Ishikawa (cell line): ENCODE measurements at regions not wholly inside any gene's neighbourhood (a gene's known extent, or its start where the extent isn't known, plus 50 kb on each side); places are given as distances from the start of the nearest gene placed in this dataset.

Source experiments
- CEBPB ChIP-seq: IDR thresholded peaks from 2 replicates; pipeline ENCODE4 v1.6.1; 2012
- CREB1 ChIP-seq: IDR thresholded peaks from 2 replicates; pipeline ENCODE4 v1.6.1; 2012; ENCODE audit warnings: low read depth
- EGR1 ChIP-seq: IDR thresholded peaks from 2 replicates; pipeline ENCODE4 v1.6.1; 2012
- EP300 ChIP-seq: IDR thresholded peaks from 2 replicates; pipeline ENCODE4 v1.6.1; 2012; ENCODE audit warnings: borderline replicate concordance
- FOXM1 ChIP-seq: IDR thresholded peaks from 2 replicates; pipeline ENCODE4 v1.6.1; 2012; ENCODE audit warnings: low read depth, borderline replicate concordance
- NFIC ChIP-seq: IDR thresholded peaks from 2 replicates; pipeline ENCODE4 v1.6.1; 2012
- RAD21 ChIP-seq: IDR thresholded peaks from 2 replicates; pipeline ENCODE4 v1.6.1; 2012; ENCODE audit warnings: low read depth
- TAF1 ChIP-seq: IDR thresholded peaks from 2 replicates; pipeline ENCODE4 v1.6.1; 2012; ENCODE audit warnings: low read depth, mild to moderate bottlenecking
- TCF12 ChIP-seq: IDR thresholded peaks from 2 replicates; pipeline ENCODE4 v1.6.1; 2012; ENCODE audit warnings: low read depth
- TEAD4 ChIP-seq: IDR thresholded peaks from 2 replicates; pipeline ENCODE4 v1.6.1; 2012
- YY1 ChIP-seq: IDR thresholded peaks from 2 replicates; pipeline ENCODE4 v1.6.1; 2012; ENCODE audit warnings: low read depth
- ZBTB7A ChIP-seq: IDR thresholded peaks from 2 replicates; pipeline ENCODE4 v1.6.1; 2012; ENCODE audit warnings: low read depth
- TF ChIP-seq, protein P1 (sequence below): IDR thresholded peaks from 2 replicates; pipeline ENCODE4 v1.6.1; 2012
- TF ChIP-seq, protein P2 (sequence below): IDR thresholded peaks from 2 replicates; pipeline ENCODE4 v1.6.1; 2012
- TF ChIP-seq, protein P3 (sequence below): IDR thresholded peaks from 2 replicates; pipeline ENCODE4 v1.6.1; 2012; ENCODE audit warnings: low read depth, mild to moderate bottlenecking

DNA sequence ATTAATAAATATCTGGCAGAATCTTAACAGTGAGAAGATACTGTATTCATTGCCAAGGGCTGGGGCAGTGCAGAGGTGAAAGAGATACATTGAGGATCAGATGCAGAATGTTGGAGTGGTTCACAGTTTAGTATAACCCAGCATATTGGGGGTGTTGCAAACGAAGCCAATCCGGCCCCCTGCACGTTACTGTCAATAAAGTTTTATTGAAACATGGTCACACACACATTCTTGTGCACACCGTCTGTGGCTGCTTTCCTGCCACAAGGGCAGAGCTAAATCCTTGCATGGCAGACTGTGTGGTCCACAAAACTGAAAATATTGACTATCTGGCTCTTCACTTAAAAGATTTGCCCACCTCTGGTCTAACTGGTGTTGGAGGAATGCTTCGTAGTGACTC is 119.7 kb downstream of the SHOX start:
- no peak for TF ChIP-seq RAD21

DNA sequence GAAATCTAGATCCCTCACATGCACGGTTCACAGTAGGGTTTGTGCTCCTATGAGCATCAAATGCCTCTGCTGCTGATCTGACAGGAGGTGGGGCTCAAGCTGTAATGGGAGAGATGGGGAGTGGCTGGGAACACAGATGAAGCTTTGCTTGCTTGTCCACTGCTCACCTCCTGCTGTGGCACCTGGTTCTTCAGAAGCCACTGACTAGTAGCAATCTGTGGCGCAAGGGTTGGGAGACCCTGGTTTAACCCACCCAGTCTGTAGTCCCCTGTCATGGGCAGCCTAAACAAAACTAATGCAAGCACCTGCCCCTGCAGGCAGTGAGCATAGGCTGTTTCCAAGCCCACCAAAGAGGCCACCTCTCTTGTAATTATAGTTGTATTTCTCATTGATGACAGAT is 116.6 kb downstream of the SHOX start:
- TF ChIP-seq EGR1 = no peak
- no peak for TF ChIP-seq EP300
- TF ChIP-seq, protein P1, sequence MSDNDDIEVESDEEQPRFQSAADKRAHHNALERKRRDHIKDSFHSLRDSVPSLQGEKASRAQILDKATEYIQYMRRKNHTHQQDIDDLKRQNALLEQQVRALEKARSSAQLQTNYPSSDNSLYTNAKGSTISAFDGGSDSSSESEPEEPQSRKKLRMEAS = no peak
- TF ChIP-seq TCF12 = no peak
- no peak for TF ChIP-seq FOXM1
- no peak for TF ChIP-seq CREB1
- TF ChIP-seq, protein P2, sequence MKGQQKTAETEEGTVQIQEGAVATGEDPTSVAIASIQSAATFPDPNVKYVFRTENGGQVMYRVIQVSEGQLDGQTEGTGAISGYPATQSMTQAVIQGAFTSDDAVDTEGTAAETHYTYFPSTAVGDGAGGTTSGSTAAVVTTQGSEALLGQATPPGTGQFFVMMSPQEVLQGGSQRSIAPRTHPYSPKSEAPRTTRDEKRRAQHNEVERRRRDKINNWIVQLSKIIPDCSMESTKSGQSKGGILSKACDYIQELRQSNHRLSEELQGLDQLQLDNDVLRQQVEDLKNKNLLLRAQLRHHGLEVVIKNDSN = no peak
- TF ChIP-seq, protein P3, sequence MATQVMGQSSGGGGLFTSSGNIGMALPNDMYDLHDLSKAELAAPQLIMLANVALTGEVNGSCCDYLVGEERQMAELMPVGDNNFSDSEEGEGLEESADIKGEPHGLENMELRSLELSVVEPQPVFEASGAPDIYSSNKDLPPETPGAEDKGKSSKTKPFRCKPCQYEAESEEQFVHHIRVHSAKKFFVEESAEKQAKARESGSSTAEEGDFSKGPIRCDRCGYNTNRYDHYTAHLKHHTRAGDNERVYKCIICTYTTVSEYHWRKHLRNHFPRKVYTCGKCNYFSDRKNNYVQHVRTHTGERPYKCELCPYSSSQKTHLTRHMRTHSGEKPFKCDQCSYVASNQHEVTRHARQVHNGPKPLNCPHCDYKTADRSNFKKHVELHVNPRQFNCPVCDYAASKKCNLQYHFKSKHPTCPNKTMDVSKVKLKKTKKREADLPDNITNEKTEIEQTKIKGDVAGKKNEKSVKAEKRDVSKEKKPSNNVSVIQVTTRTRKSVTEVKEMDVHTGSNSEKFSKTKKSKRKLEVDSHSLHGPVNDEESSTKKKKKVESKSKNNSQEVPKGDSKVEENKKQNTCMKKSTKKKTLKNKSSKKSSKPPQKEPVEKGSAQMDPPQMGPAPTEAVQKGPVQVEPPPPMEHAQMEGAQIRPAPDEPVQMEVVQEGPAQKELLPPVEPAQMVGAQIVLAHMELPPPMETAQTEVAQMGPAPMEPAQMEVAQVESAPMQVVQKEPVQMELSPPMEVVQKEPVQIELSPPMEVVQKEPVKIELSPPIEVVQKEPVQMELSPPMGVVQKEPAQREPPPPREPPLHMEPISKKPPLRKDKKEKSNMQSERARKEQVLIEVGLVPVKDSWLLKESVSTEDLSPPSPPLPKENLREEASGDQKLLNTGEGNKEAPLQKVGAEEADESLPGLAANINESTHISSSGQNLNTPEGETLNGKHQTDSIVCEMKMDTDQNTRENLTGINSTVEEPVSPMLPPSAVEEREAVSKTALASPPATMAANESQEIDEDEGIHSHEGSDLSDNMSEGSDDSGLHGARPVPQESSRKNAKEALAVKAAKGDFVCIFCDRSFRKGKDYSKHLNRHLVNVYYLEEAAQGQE = no peak
- TF ChIP-seq RAD21 = no peak
- TF ChIP-seq TEAD4 = no peak
- TF ChIP-seq YY1 = no peak
- no peak for TF ChIP-seq CEBPB
- TF ChIP-seq ZBTB7A = no peak
- TF ChIP-seq NFIC = no peak
- no peak for TF ChIP-seq TAF1

DNA sequence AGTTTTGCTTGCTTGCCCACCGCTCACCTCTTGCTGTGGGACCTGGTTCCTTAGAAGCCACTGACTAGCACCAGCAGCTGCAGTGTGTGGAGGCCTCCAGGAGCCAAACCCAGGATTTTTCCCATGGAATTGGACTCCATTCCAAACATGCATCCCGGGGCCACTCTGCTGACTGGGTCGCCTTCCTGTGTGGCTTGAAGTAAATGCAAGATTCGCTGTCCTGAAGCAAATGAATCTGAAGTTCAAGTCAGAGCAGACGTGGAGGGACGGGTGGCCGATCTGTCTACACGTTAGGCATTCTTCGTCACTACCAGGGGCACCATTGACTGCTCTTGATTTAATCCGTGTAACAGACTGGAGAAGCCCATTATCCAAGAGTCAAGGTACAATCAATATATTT is 109.0 kb downstream of the SHOX start:
- TF ChIP-seq TAF1 = no peak
- TF ChIP-seq CREB1 = no peak
- TF ChIP-seq RAD21 = no peak
- TF ChIP-seq, protein P1 = no peak
- TF ChIP-seq TCF12 = no peak
- no peak for TF ChIP-seq EGR1
- no peak for TF ChIP-seq ZBTB7A
- no peak for TF ChIP-seq EP300
- no peak for TF ChIP-seq FOXM1
- TF ChIP-seq TEAD4 = no peak
- TF ChIP-seq, protein P3 = no peak
- TF ChIP-seq, protein P2 = no peak

DNA sequence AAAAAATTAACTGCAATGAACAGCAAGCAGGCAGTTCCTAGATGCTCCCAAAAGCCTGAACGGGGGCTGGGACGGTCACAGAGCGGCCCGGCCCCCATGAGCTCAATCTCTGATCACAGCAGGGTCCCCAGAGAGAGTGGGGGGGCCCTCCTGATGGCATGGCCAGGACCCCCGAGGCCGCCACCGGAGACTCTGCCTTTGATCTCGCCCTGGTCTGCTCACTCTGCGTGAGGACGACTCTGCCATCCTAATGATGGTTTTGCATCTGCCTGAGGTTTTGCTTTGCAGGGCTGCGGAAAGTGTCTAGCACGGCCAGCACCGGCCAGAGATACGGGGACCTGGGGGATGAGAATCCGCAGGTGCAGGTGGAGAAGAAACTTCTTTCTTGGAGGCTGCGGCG is 103.8 kb downstream of the SHOX start:
- TF ChIP-seq EP300 = no peak
- TF ChIP-seq, protein P2 = no peak
- TF ChIP-seq CEBPB = no peak

DNA sequence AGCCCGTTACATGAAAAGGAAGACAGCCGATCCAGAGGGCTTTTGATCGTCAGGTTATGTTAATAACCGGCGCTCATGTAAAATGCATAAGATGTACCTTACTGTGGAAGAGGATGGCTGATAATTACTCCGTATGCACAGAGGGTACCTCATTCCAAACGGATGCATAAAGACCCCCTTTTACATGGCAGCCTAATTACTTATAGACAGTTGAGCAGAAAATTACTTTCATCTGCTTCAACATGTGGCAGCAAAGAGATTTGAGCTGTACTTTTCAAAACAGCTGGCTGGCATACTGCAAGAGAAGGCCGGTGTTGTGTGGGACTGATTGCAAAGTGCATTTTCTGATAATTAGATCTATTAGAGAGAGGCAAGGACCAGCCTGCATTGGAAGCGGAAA is 103.4 kb downstream of the SHOX start:
- TF ChIP-seq CREB1 (no peak), TAF1 (no peak), TCF12 (no peak), TEAD4 (no peak), RAD21 (no peak), NFIC (no peak), ZBTB7A (no peak)
- TF ChIP-seq, protein P1 = no peak
- TF ChIP-seq, protein P2 = no peak
